ENCODE measurements at regions not wholly inside any gene's neighbourhood (a gene's known extent, or its start where the extent isn't known, plus 50 kb on each side); places are given as distances from the start of the nearest gene placed in this dataset.

- TF ChIP-seq CTCF (IDR thresholded peaks at IDR 0.05; ENCODE audit: insufficient read depth, missing control alignments): no peak
- DNase-seq (ENCODE audit: insufficient read length, low spot score) (no peak), FAIRE-seq (no peak)
Observed at GRCh38 chr2:217387776-217388387, 528.0 kb upstream of the TNP1 start.

GRCh38 chr2:217386041-217386440, 526.2 kb upstream of the TNP1 start:
- DNase-seq (ENCODE audit: insufficient read length, low spot score) (no peak), FAIRE-seq (no peak)
- no peak for TF ChIP-seq CTCF (IDR thresholded peaks at IDR 0.05; ENCODE audit: insufficient read depth, missing control alignments)

- DNase-seq (ENCODE audit: insufficient read length, low spot score) (no peak), FAIRE-seq (no peak)
- TF ChIP-seq CTCF (IDR thresholded peaks at IDR 0.05; ENCODE audit: insufficient read depth, missing control alignments): no peak
Observed at GRCh38 chr2:217383620-217384019, 523.8 kb upstream of the TNP1 start.

- FAIRE-seq (no peak), DNase-seq (ENCODE audit: insufficient read length, low spot score) (no peak)
- no peak for TF ChIP-seq CTCF (IDR thresholded peaks at IDR 0.05; ENCODE audit: insufficient read depth, missing control alignments)
Observed at GRCh38 chr2:217382794-217383193, 522.9 kb upstream of the TNP1 start.

GRCh38 chr2:217379807-217380206, 519.9 kb upstream of the TNP1 start:
- TF ChIP-seq CTCF (IDR thresholded peaks at IDR 0.05; ENCODE audit: insufficient read depth, missing control alignments): no peak
- DNase-seq (ENCODE audit: insufficient read length, low spot score) (no peak), FAIRE-seq (no peak)

- DNase-seq (ENCODE audit: insufficient read length, low spot score): no peak
- no peak for FAIRE-seq
- no peak for TF ChIP-seq CTCF (IDR thresholded peaks at IDR 0.05; ENCODE audit: insufficient read depth, missing control alignments)
Observed at GRCh38 chr2:217372794-217373193, 512.9 kb upstream of the TNP1 start.

GRCh38 chr2:217371781-217372213, 511.9 kb upstream of the TNP1 start:
- DNase-seq (ENCODE audit: insufficient read length, low spot score): no peak
- no peak for TF ChIP-seq CTCF (IDR thresholded peaks at IDR 0.05; ENCODE audit: insufficient read depth, missing control alignments)
- FAIRE-seq: no peak
